NCI-H1694 treated with DMSO at 0.1 percent for 48 hours (cell line): ENCODE measurements at regions not wholly inside any gene's neighbourhood (a gene's known extent, or its start where the extent isn't known, plus 50 kb on each side); places are given as distances from the start of the nearest gene placed in this dataset.

Experiments
- DNase-seq: peaks from one replicate; lab custom pipeline; 2025; lab: John Stamatoyannopoulos, UW

GRCh38 chr15:61629269-61629668 is 400.2 kb upstream of the RORA start:
- DNase-seq: no peak

- DNase-seq: no peak
Measured at GRCh38 chr15:61624950-61625349, 395.8 kb upstream of the RORA start.

- DNase-seq: no peak
Measured at GRCh38 chr15:61623746-61624145, 394.6 kb upstream of the RORA start.

GRCh38 chr15:61621865-61622264 is 392.8 kb upstream of the RORA start:
- DNase-seq: no peak

GRCh38 chr15:61621146-61621545 is 392.0 kb upstream of the RORA start:
- DNase-seq: peak; percentile 33

- no peak for DNase-seq
Measured at GRCh38 chr15:61620151-61620550, 391.0 kb upstream of the RORA start.

- no peak for DNase-seq
Measured at GRCh38 chr15:61613729-61614128, 384.6 kb upstream of the RORA start.

GRCh38 chr15:61613138-61613537 is 384.0 kb upstream of the RORA start:
- DNase-seq: no peak

- DNase-seq: no peak
Measured at GRCh38 chr15:61612111-61612510, 383.0 kb upstream of the RORA start.

GRCh38 chr15:61605343-61605742 is 376.2 kb upstream of the RORA start:
- no peak for DNase-seq

- DNase-seq: no peak
Measured at GRCh38 chr15:61598655-61599054, 369.6 kb upstream of the RORA start.

- DNase-seq: no peak
Measured at GRCh38 chr15:61584410-61584809, 355.3 kb upstream of the RORA start.

- DNase-seq: no peak
Measured at GRCh38 chr15:61582092-61582491, 353.0 kb upstream of the RORA start.

- no peak for DNase-seq
Measured at GRCh38 chr15:61575597-61575996, 346.5 kb upstream of the RORA start.

GRCh38 chr15:61571026-61571425 is 341.9 kb upstream of the RORA start:
- no peak for DNase-seq

- DNase-seq: no peak
Measured at GRCh38 chr15:61564785-61565184, 335.7 kb upstream of the RORA start.

GRCh38 chr15:61558172-61559136 is 329.4 kb upstream of the RORA start:
- no peak for DNase-seq

GRCh38 chr15:61556037-61556648 is 327.0 kb upstream of the RORA start:
- no peak for DNase-seq

GRCh38 chr15:61549727-61550126 is 320.6 kb upstream of the RORA start:
- no peak for DNase-seq

GRCh38 chr15:61545763-61546162 is 316.7 kb upstream of the RORA start:
- no peak for DNase-seq

- DNase-seq: no peak
Measured at GRCh38 chr15:61541516-61541915, 312.4 kb upstream of the RORA start.

GRCh38 chr15:61537337-61537736 is 308.2 kb upstream of the RORA start:
- DNase-seq: no peak

GRCh38 chr15:61534986-61535385 is 305.9 kb upstream of the RORA start:
- no peak for DNase-seq
